HCT116 (cell line): ENCODE measurements at regions not wholly inside any gene's neighbourhood (a gene's known extent, or its start where the extent isn't known, plus 50 kb on each side); places are given as distances from the start of the nearest gene placed in this dataset.

Source experiments
- ATAC-seq: fragments of 200-7000 bp; cut with Tn5 transposase; 2 replicates; pipeline ENCODE4 v1.9.1; 2020; ENCODE audit warnings: mild to moderate bottlenecking, moderate library complexity
- BruUV-seq: library from RNA; stranded (reverse); fragments of 400-500 nt; replicated peaks from 2 replicates; lab custom pipeline; 2021; lab: Mats Ljungman, UMichigan
- CTCF ChIA-PET: fragments of 300-600 bp; sonication (Branson Sonifier 250); formaldehyde crosslinking; loops from one replicate; lab custom pipeline; 2021; ENCODE audit warnings: antibody characterized with exemption; lab: Charles Lee
- POLR2A ChIA-PET: fragments of 300-600, 350-600 bp; sonication (Branson Sonifier 250); formaldehyde crosslinking; loops from one replicate; lab custom pipeline; 2021; ENCODE audit warnings: antibody characterized with exemption; lab: Charles Lee
- RAD21 ChIA-PET, 2 experiments: fragments of 300-600 bp; sonication (Branson Sonifier 250); formaldehyde crosslinking; loops; one replicate each; lab custom pipeline; 2023; ENCODE audit warnings: low total read pairs in 2 of 2; ENCODE audit not compliant: uncharacterized antibody in 2 of 2, unreplicated experiment in 2 of 2, low non-redundant PET in 1 of 2; lab: Charles Lee
- DNase-seq: peaks from one replicate; pipeline ENCODE4 v3.0.0-alpha.2; 2010; ENCODE audit warnings: low read depth, low spot score
- H2AFZ ChIP-seq: fragments of 200-600 bp; shearing (Covaris generic), sonication (generic); 2 replicates; pipeline ENCODE4 v1.6.1; 2017; ENCODE audit warnings: low read depth, mixed run types, mixed read lengths, antibody characterized with exemption, low read length; ENCODE audit not compliant: poor library complexity, severe bottlenecking
- H3K27ac ChIP-seq: 2 replicates; pipeline ENCODE4 v1.5.1; 2012; ENCODE audit warnings: low read depth, low read length
- H3K27me3 ChIP-seq: fragments of 200-600 bp; sonication (generic); 2 replicates; pipeline ENCODE4 v1.6.1; 2016; ENCODE audit warnings: mixed run types, low read length, mixed read lengths; ENCODE audit not compliant: insufficient read depth
- H3K36me3 ChIP-seq, 2 experiments: fragments of 200-500 bp in 1 of 2; fragments of 200-600 bp in 1 of 2; sonication (Bioruptor generic) in 1 of 2; sonication (generic) in 1 of 2; 2 replicates each; pipeline versions ENCODE4 v1.5.1 to v1.6.1; 2014 to 2016; ENCODE audit warnings: low read length in 2 of 2, inconsistent platforms in 1 of 2, mixed read lengths in 1 of 2, mixed run types in 1 of 2; ENCODE audit not compliant: insufficient read depth in 2 of 2, control insufficient read depth in 1 of 2
- H3K4me1 ChIP-seq, 2 experiments: fragments of 200-600 bp in 1 of 2; sonication (generic) in 1 of 2; 2 replicates each; pipeline versions ENCODE4 v1.5.1 to v1.6.1; 2012 to 2017; ENCODE audit warnings: low read length in 2 of 2, inconsistent platforms in 1 of 2, mild to moderate bottlenecking in 1 of 2, mixed read lengths in 1 of 2, mixed run types in 1 of 2, moderate library complexity in 1 of 2; ENCODE audit not compliant: insufficient read depth in 2 of 2, control insufficient read depth in 1 of 2
- H3K4me2 ChIP-seq: fragments of 200-600 bp; sonication (generic); 2 replicates; pipeline ENCODE4 v1.6.1; 2017; ENCODE audit warnings: mixed run types, low read length, mixed read lengths
- H3K4me3 ChIP-seq, 2 experiments: fragments of 200-600 bp in 1 of 2; sonication (generic) in 1 of 2; replicated peaks in 1 of 2; 2 replicates each; pipeline ENCODE4 v1.5.1; 2011 to 2016; ENCODE audit warnings: low read length in 2 of 2, control low read depth in 1 of 2, low read depth in 1 of 2, mild to moderate bottlenecking in 1 of 2, mixed read lengths in 1 of 2, mixed run types in 1 of 2
- H3K79me2 ChIP-seq: fragments of 200-600 bp; sonication (generic); 2 replicates; pipeline ENCODE4 v1.6.1; 2017; ENCODE audit warnings: mild to moderate bottlenecking, mixed run types, low read length, moderate library complexity, mixed read lengths; ENCODE audit not compliant: insufficient read depth
- H3K9ac ChIP-seq: fragments of 200-600 bp; sonication (generic); 2 replicates; pipeline ENCODE4 v1.6.1; 2016; ENCODE audit warnings: low read length, mixed read lengths
- H3K9me2 ChIP-seq: fragments of 200-600 bp; sonication (generic), shearing (Covaris generic); 2 replicates; pipeline ENCODE4 v1.6.1; 2017; ENCODE audit warnings: mixed run types, mild to moderate bottlenecking, moderate library complexity; ENCODE audit not compliant: insufficient read depth
- H3K9me3 ChIP-seq, 2 experiments: fragments of 200-500 bp in 1 of 2; fragments of 200-600 bp in 1 of 2; sonication (Bioruptor generic) in 1 of 2; sonication (generic) in 1 of 2; 2 replicates each; pipeline ENCODE4 v1.6.1; 2014 to 2017; ENCODE audit warnings: low read length in 2 of 2, mixed read lengths in 2 of 2, inconsistent platforms in 1 of 2, low read depth in 1 of 2, mild to moderate bottlenecking in 1 of 2, mixed run types in 1 of 2, moderate library complexity in 1 of 2; ENCODE audit not compliant: control insufficient read depth in 1 of 2, insufficient read depth in 1 of 2
- H4K20me1 ChIP-seq: fragments of 200-600 bp; sonication (generic), shearing (Covaris generic); 2 replicates; pipeline ENCODE4 v1.6.1; 2017; ENCODE audit warnings: mixed run types, mild to moderate bottlenecking, moderate library complexity; ENCODE audit not compliant: insufficient read depth
- CBX3 ChIP-seq: IDR thresholded peaks from 2 replicates; pipeline ENCODE4 v1.6.1; 2012; ENCODE audit warnings: low read depth
- ELF1 ChIP-seq: IDR thresholded peaks from 2 replicates; pipeline ENCODE4 v1.6.1; 2012; ENCODE audit warnings: low read depth, borderline replicate concordance
- FOSL1 ChIP-seq: IDR thresholded peaks from 2 replicates; pipeline ENCODE4 v1.6.1; 2012; ENCODE audit warnings: low read depth
- JUND ChIP-seq: IDR thresholded peaks from 2 replicates; pipeline ENCODE4 v1.6.1; 2012
- POLR2AphosphoS5 ChIP-seq: IDR thresholded peaks from 2 replicates; pipeline ENCODE4 v1.6.1; 2011; ENCODE audit warnings: mild to moderate bottlenecking, low read depth, low read length, moderate library complexity
- SIN3A ChIP-seq: IDR thresholded peaks from 2 replicates; pipeline ENCODE4 v1.6.1; 2012; ENCODE audit warnings: low read depth
- SP1 ChIP-seq: IDR thresholded peaks from 2 replicates; pipeline ENCODE4 v1.6.1; 2012; ENCODE audit warnings: low read depth
- YY1 ChIP-seq: IDR thresholded peaks from 2 replicates; pipeline ENCODE4 v1.6.1; 2011; ENCODE audit warnings: low read length, low read depth, moderate library complexity, mild to moderate bottlenecking; ENCODE audit not compliant: insufficient replicate concordance; ENCODE audit errors: extremely low read depth
- ZFX ChIP-seq: fragments of 450-650 bp; IDR thresholded peaks from 2 replicates; pipeline ENCODE4 v1.6.1; 2017
- intact Hi-C: fragments of 100-400 bp; cut with micrococcal nuclease; formaldehyde crosslinking; loops from 2 replicates; pipeline ENCODE4 v1.10.0; 2022
- TF ChIP-seq, protein P1 (sequence below): IDR thresholded peaks from 2 replicates; pipeline ENCODE4 v1.6.1; 2012

DNA sequence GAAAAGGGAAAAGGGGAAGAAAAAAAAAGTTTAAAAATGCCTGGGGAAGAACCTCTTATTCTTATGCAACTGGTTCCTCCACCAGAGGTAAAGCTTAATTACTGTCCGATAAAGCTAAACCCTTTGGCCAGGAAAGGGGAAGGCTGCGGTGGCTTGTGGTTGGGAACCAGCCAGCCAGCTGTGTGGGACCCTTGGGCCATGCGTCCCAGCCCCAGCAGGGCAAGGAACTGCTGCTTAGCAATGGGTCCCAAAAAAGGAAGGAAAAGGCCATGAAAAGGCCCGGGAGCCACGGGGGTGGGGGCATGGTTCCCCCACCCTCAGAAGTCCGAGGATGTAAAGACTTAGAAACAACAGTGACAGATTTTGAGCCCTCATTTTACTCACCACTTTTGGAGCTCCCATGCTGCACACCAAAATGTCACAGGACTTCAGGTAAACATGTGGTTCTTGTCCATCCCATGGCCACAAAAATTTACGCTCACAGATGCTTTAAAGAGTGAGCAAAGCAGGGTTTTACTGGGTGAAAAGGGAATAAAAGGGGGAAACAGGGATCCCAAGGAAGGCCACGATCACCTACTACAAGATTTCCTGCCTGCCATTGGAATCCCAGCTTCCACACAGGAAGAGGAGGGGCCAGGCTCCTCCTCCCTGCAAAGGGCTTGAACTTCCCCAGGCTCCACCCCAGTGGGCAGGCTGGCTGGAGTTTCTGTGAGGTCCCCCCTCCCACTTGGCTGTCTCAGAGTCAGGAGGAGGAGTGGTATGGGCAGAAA is 1234.7 kb upstream of the GJE1 start:
- Histone ChIP-seq H3K4me3 (peak overlapping the region; percentile 73 to 90), H3K4me2 (peak overlapping the region; percentile 89), H3K4me1 (peaks cover 4 to 15% of the 10 kb centered on the region in 2 experiments; a peak in 3 of 4 replicates), H3K36me3 (peaks cover 0 to 16% of the 10 kb centered on the region in 2 experiments; a peak in 3 of 4 replicates), H2AFZ (peak overlapping the region; percentile 49), H3K9me3 (no peaks in the 10 kb centered on the region; a peak in 1 of 4 replicates), H3K27ac (peak overlapping the region; percentile 36), H4K20me1 (no peaks in the 10 kb centered on the region), H3K9ac (peak overlapping the region; percentile 84), H3K27me3 (no peaks in the 10 kb centered on the region), H3K79me2 (peaks cover 52% of the 10 kb centered on the region), H3K9me2 (no peaks in the 10 kb centered on the region)
- intact Hi-C loops, result loop anchor here (10.0 kb wide), 2 partner anchors 433 to 667 kb away; no protein-coding TSS in a partner anchor
- RAD21 ChIA-PET, result no interaction called here
- ATAC-seq (peak; percentile 99), DNase-seq (peak; percentile 67)
- POLR2A ChIA-PET, result no interaction called here
- TF ChIP-seq POLR2AphosphoS5, result peak; percentile 92
- TF ChIP-seq SP1, result peak; percentile 34; the same call in 1 of the 2 replicates
- TF ChIP-seq FOSL1, result no peak
- TF ChIP-seq ZFX, result peak; percentile 28; the same call in 1 of the 2 replicates
- TF ChIP-seq YY1, result peak; percentile 80
- 0 out of 2 replicates have a peak, but pooled peaks have one; percentile 12 for TF ChIP-seq ELF1
- no peak for TF ChIP-seq JUND
- TF ChIP-seq CBX3, result 0 out of 2 replicates have a peak, but pooled peaks have one; percentile 57
- TF ChIP-seq SIN3A, result peak; percentile 64; the same call in 1 of the 2 replicates
- TF ChIP-seq, protein P1, sequence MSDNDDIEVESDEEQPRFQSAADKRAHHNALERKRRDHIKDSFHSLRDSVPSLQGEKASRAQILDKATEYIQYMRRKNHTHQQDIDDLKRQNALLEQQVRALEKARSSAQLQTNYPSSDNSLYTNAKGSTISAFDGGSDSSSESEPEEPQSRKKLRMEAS, result peak; percentile 54
- CTCF ChIA-PET, result no interaction called here
- TSS peak; percentile 63 for BruUV-seq
